GM12878 (cell line): ENCODE measurements at regions not wholly inside any gene's neighbourhood (a gene's known extent, or its start where the extent isn't known, plus 50 kb on each side); places are given as distances from the start of the nearest gene placed in this dataset.

Source experiments
- CEBPB ChIP-seq, 2 experiments: fragments of 150-350 bp in 1 of 2; IDR thresholded peaks; 2 replicates each; pipeline ENCODE4 v1.6.1; 2012 to 2014; ENCODE audit warnings: low read depth in 2 of 2, low read length in 2 of 2, borderline replicate concordance in 1 of 2, inconsistent platforms in 1 of 2
- EP300 ChIP-seq, 2 experiments: fragments of 150-350 bp in 1 of 2; IDR thresholded peaks; 2 replicates each; pipeline ENCODE4 v1.6.1; 2011 to 2012; ENCODE audit warnings: low read depth in 2 of 2, low read length in 2 of 2, borderline replicate concordance in 1 of 2, improper control_type of control experiment in 1 of 2, inconsistent platforms in 1 of 2; ENCODE audit not compliant: control insufficient read depth in 1 of 2
- EZH2 ChIP-seq: IDR thresholded peaks from 2 replicates; pipeline ENCODE4 v1.6.1; 2012; ENCODE audit warnings: low read depth, mild to moderate bottlenecking, control low read depth, inconsistent platforms, low read length, borderline replicate concordance; ENCODE audit not compliant: control insufficient read depth
- NRF1 ChIP-seq: conservative IDR thresholded peaks from 2 replicates; pipeline ENCODE4 v1.6.1; 2011; ENCODE audit warnings: mild to moderate bottlenecking, low read depth, low read length, improper control_type of control experiment
- POLR2A ChIP-seq: IDR thresholded peaks from 2 replicates; pipeline ENCODE4 v1.6.1; 2011; ENCODE audit warnings: low read depth, mild to moderate bottlenecking, low read length
- RAD51 ChIP-seq: fragments of 450-650 bp; IDR thresholded peaks from 2 replicates; pipeline ENCODE4 v1.6.1; 2016; ENCODE audit warnings: moderate library complexity, mild to moderate bottlenecking, inconsistent platforms
- RFX5 ChIP-seq: IDR thresholded peaks from 2 replicates; pipeline ENCODE4 v1.6.1; 2011; ENCODE audit warnings: low read depth, low read length, improper control_type of control experiment
- SPI1 ChIP-seq: IDR thresholded peaks from 2 replicates; pipeline ENCODE4 v1.6.1; 2011; ENCODE audit warnings: low read depth, mild to moderate bottlenecking, low read length, moderate library complexity, borderline replicate concordance; ENCODE audit not compliant: insufficient read depth
- SREBF2 ChIP-seq: IDR thresholded peaks from 2 replicates; pipeline ENCODE4 v1.6.1; 2012; ENCODE audit warnings: mild to moderate bottlenecking, low read length
- TF ChIP-seq, protein P1 (sequence below), 3 experiments: IDR thresholded peaks in 2 of 3; conservative IDR thresholded peaks in 1 of 3; 2 replicates each; pipeline ENCODE4 v1.5.1; 2011; ENCODE audit warnings: low read depth in 3 of 3, low read length in 3 of 3, mild to moderate bottlenecking in 3 of 3, control low read depth in 2 of 3, moderate library complexity in 2 of 3, inconsistent platforms in 1 of 3, mixed read lengths in 1 of 3; ENCODE audit not compliant: control insufficient read depth in 2 of 3, insufficient read depth in 1 of 3; ENCODE audit errors: extremely low read depth in 1 of 3
- TF ChIP-seq, protein P2 (sequence below): IDR thresholded peaks from 2 replicates; pipeline ENCODE4 v1.6.1; 2011; ENCODE audit warnings: borderline replicate concordance, low read depth, mild to moderate bottlenecking, moderate library complexity, mixed read lengths, low read length; ENCODE audit not compliant: insufficient read depth; ENCODE audit errors: extremely low read length
- TF ChIP-seq, protein P3 (sequence below): fragments of 450-650 bp; formaldehyde crosslinking; IDR thresholded peaks from 2 replicates; pipeline ENCODE4 v1.5.0; 2022; ENCODE audit warnings: mild to moderate bottlenecking, missing genetic modification characterization

DNA sequence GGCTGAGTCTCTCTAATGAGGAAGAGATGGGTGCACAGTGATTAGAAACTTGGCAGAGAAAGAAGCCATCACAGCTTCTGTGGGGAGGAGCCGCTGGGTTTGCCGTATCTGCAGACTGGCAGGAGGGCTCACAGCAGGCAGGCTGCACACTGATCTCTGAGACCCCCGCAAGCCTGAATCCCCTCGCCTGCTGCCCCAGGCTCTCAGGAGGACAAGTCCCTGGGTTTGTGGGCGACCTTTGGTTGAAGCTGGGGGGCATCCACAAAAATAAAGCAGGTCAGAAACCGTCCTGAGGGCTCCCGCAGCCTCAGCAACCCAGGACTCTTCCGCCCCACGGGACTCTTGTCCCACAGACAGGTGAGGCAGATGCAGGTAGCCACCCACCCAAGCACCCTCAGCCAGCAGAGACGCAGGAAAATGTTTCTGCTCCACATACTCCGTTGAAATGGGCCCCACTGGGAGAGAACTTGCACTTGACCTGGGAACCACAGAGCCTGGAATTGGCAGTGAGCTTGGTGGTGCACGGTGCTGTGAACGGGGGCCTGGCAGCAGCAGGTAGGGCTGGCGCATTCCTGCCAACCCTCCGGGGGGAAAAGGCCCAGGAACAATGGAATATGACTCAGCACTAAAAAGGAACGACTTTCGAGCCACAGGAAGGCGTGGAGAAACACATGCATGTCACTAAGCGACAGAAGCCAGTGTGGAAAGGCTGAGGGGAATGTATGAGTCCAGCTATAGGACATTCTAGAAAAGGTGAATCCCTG is 89.9 kb downstream of the YTHDF1 start:
- TF ChIP-seq, protein P1, sequence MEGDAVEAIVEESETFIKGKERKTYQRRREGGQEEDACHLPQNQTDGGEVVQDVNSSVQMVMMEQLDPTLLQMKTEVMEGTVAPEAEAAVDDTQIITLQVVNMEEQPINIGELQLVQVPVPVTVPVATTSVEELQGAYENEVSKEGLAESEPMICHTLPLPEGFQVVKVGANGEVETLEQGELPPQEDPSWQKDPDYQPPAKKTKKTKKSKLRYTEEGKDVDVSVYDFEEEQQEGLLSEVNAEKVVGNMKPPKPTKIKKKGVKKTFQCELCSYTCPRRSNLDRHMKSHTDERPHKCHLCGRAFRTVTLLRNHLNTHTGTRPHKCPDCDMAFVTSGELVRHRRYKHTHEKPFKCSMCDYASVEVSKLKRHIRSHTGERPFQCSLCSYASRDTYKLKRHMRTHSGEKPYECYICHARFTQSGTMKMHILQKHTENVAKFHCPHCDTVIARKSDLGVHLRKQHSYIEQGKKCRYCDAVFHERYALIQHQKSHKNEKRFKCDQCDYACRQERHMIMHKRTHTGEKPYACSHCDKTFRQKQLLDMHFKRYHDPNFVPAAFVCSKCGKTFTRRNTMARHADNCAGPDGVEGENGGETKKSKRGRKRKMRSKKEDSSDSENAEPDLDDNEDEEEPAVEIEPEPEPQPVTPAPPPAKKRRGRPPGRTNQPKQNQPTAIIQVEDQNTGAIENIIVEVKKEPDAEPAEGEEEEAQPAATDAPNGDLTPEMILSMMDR (IDR thresholded peaks at IDR 0.05 in 2 of 3, conservative IDR thresholded peaks at IDR 0.05 in 1 of 3; ENCODE audit: control insufficient read depth in 2 of 3, extremely low read depth in 1 of 3, insufficient read depth in 1 of 3, low read depth in 3 of 3, low read length in 3 of 3): no peak
- TF ChIP-seq NRF1: no peak
- TF ChIP-seq SREBF2: no peak
- TF ChIP-seq RFX5: no peak
- no peak for TF ChIP-seq SPI1
- TF ChIP-seq EP300 (IDR thresholded peaks at IDR 0.05; ENCODE audit: borderline replicate concordance in 1 of 2, control insufficient read depth in 1 of 2, low read depth in 2 of 2, low read length in 2 of 2): no peak
- TF ChIP-seq POLR2A: no peak
- TF ChIP-seq, protein P2, sequence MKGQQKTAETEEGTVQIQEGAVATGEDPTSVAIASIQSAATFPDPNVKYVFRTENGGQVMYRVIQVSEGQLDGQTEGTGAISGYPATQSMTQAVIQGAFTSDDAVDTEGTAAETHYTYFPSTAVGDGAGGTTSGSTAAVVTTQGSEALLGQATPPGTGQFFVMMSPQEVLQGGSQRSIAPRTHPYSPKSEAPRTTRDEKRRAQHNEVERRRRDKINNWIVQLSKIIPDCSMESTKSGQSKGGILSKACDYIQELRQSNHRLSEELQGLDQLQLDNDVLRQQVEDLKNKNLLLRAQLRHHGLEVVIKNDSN: no peak
- TF ChIP-seq, protein P3, sequence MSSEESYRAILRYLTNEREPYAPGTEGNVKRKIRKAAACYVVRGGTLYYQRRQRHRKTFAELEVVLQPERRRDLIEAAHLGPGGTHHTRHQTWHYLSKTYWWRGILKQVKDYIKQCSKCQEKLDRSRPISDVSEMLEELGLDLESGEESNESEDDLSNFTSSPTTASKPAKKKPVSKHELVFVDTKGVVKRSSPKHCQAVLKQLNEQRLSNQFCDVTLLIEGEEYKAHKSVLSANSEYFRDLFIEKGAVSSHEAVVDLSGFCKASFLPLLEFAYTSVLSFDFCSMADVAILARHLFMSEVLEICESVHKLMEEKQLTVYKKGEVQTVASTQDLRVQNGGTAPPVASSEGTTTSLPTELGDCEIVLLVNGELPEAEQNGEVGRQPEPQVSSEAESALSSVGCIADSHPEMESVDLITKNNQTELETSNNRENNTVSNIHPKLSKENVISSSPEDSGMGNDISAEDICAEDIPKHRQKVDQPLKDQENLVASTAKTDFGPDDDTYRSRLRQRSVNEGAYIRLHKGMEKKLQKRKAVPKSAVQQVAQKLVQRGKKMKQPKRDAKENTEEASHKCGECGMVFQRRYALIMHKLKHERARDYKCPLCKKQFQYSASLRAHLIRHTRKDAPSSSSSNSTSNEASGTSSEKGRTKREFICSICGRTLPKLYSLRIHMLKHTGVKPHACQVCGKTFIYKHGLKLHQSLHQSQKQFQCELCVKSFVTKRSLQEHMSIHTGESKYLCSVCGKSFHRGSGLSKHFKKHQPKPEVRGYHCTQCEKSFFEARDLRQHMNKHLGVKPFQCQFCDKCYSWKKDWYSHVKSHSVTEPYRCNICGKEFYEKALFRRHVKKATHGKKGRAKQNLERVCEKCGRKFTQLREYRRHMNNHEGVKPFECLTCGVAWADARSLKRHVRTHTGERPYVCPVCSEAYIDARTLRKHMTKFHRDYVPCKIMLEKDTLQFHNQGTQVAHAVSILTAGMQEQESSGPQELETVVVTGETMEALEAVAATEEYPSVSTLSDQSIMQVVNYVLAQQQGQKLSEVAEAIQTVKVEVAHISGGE (CRISPR knock-in tag): no peak
- no peak for TF ChIP-seq CEBPB (IDR thresholded peaks at IDR 0.05; ENCODE audit: borderline replicate concordance in 1 of 2, low read depth in 2 of 2, low read length in 2 of 2)
- TF ChIP-seq EZH2: no peak
- TF ChIP-seq RAD51: no peak
